NCI-H128 (cell line): ENCODE measurements at regions not wholly inside any gene's neighbourhood (a gene's known extent, or its start where the extent isn't known, plus 50 kb on each side); places are given as distances from the start of the nearest gene placed in this dataset.

Source experiments
- DNase-seq: peaks from one replicate; lab custom pipeline; 2025; ENCODE audit not compliant: unreplicated experiment; lab: John Stamatoyannopoulos, UW

- DNase-seq: no peak
Measured at GRCh38 chr1:187873126-187873525, 1044.4 kb downstream of the PLA2G4A start.

GRCh38 chr1:187876775-187877174 is 1048.0 kb downstream of the PLA2G4A start:
- no peak for DNase-seq

- peak; percentile 93 for DNase-seq
Measured at GRCh38 chr1:187877220-187877619, 1048.5 kb downstream of the PLA2G4A start.

GRCh38 chr1:187878883-187879282 is 1050.1 kb downstream of the PLA2G4A start:
- DNase-seq: no peak

- no peak for DNase-seq
Measured at GRCh38 chr1:187883356-187883755, 1054.6 kb downstream of the PLA2G4A start.

GRCh38 chr1:187891993-187892682 is 1063.4 kb downstream of the PLA2G4A start:
- DNase-seq: no peak

- no peak for DNase-seq
Measured at GRCh38 chr1:187892683-187893039, 1063.9 kb downstream of the PLA2G4A start.

- no peak for DNase-seq
Measured at GRCh38 chr1:187893471-187893870, 1064.7 kb downstream of the PLA2G4A start.

- DNase-seq: no peak
Measured at GRCh38 chr1:187894349-187894748, 1065.6 kb downstream of the PLA2G4A start.

- no peak for DNase-seq
Measured at GRCh38 chr1:187903223-187903622, 1074.5 kb downstream of the PLA2G4A start.

- no peak for DNase-seq
Measured at GRCh38 chr1:187909382-187909781, 1080.6 kb downstream of the PLA2G4A start.

GRCh38 chr1:187911820-187912219 is 1083.1 kb downstream of the PLA2G4A start:
- DNase-seq: no peak

- no peak for DNase-seq
Measured at GRCh38 chr1:187920976-187921375, 1092.2 kb downstream of the PLA2G4A start.

GRCh38 chr1:187921426-187921825 is 1092.7 kb downstream of the PLA2G4A start:
- no peak for DNase-seq

- DNase-seq: no peak
Measured at GRCh38 chr1:187922255-187922654, 1093.5 kb downstream of the PLA2G4A start.

- DNase-seq: no peak
Measured at GRCh38 chr1:187924252-187924651, 1095.5 kb downstream of the PLA2G4A start.

GRCh38 chr1:187928288-187928687 is 1099.5 kb downstream of the PLA2G4A start:
- no peak for DNase-seq

- DNase-seq: no peak
Measured at GRCh38 chr1:187928696-187929095, 1099.9 kb downstream of the PLA2G4A start.

- no peak for DNase-seq
Measured at GRCh38 chr1:187931776-187932175, 1103.0 kb downstream of the PLA2G4A start.

GRCh38 chr1:187933562-187934419 is 1105.0 kb downstream of the PLA2G4A start:
- no peak for DNase-seq

- DNase-seq: no peak
Measured at GRCh38 chr1:187936667-187937066, 1107.9 kb downstream of the PLA2G4A start.

- DNase-seq: no peak
Measured at GRCh38 chr1:187938092-187938491, 1109.3 kb downstream of the PLA2G4A start.
